T-helper 2 cell (primary cell): ENCODE measurements at regions not wholly inside any gene's neighbourhood (a gene's known extent, or its start where the extent isn't known, plus 50 kb on each side); places are given as distances from the start of the nearest gene placed in this dataset.
"Not testable (repeated sequence)": the region's sequence is repeated elsewhere in the genome, so short reads cannot be mapped to it uniquely, and the experiment has no call there.

ENCODE experiments used
- DNase-seq, 5 experiments: peaks; one replicate each; pipeline versions ENCODE4 v3.0.0 to v3.0.0-alpha.2; 2012 to 2022

GRCh38 chr6:3617681-3618311 lies 133.7 kb downstream of the PXDC1 start:
- no peak for DNase-seq

GRCh38 chr6:3617192-3617631 lies 134.3 kb downstream of the PXDC1 start:
- no peak for DNase-seq

- no peak for DNase-seq
Measured at GRCh38 chr6:3616565-3617176, 134.8 kb downstream of the PXDC1 start.

- no peak for DNase-seq
Measured at GRCh38 chr6:3615391-3616380, 135.8 kb downstream of the PXDC1 start.

- no peak for DNase-seq
Measured at GRCh38 chr6:3614918-3615317, 136.6 kb downstream of the PXDC1 start.

- not testable (repeated sequence) for DNase-seq
Measured at GRCh38 chr6:3613565-3613964, 137.9 kb downstream of the PXDC1 start.

- DNase-seq: no peak
Measured at GRCh38 chr6:3612341-3613041, 139.0 kb downstream of the PXDC1 start.

GRCh38 chr6:3610921-3611320 lies 140.6 kb downstream of the PXDC1 start:
- no peak for DNase-seq

GRCh38 chr6:3610206-3610605 lies 141.3 kb downstream of the PXDC1 start:
- DNase-seq: no peak

- no peak for DNase-seq
Measured at GRCh38 chr6:3609388-3609787, 142.1 kb downstream of the PXDC1 start.

- no peak for DNase-seq
Measured at GRCh38 chr6:3608159-3608558, 143.4 kb downstream of the PXDC1 start.

GRCh38 chr6:3607599-3607998 lies 143.9 kb downstream of the PXDC1 start:
- DNase-seq: no peak

GRCh38 chr6:3607171-3607570 lies 144.3 kb downstream of the PXDC1 start:
- no peak for DNase-seq

- no peak for DNase-seq
Measured at GRCh38 chr6:3603340-3604130, 146.7 kb upstream of the SLC22A23 start.

- no peak for DNase-seq
Measured at GRCh38 chr6:3601570-3601969, 144.7 kb upstream of the SLC22A23 start.

GRCh38 chr6:3597500-3598064 lies 140.7 kb upstream of the SLC22A23 start:
- DNase-seq: no peak

GRCh38 chr6:3596766-3597165 lies 139.9 kb upstream of the SLC22A23 start:
- no peak for DNase-seq

- no peak for DNase-seq
Measured at GRCh38 chr6:3594201-3594600, 137.4 kb upstream of the SLC22A23 start.

GRCh38 chr6:3593161-3593560 lies 136.3 kb upstream of the SLC22A23 start:
- DNase-seq: no peak

GRCh38 chr6:3592371-3592941 lies 135.6 kb upstream of the SLC22A23 start:
- no peak for DNase-seq

GRCh38 chr6:3591970-3592369 lies 135.1 kb upstream of the SLC22A23 start:
- DNase-seq: no peak
